Activated CD4-positive, alpha-beta T cell treated with anti-CD3 and anti-CD28 coated beads, Interleukin-10, Interleukin-2, amounts not matched to agents 100 ng/mL and 50 ng/mL, durations not matched to agents 16 hours and 8 hours (primary cell): ENCODE measurements at regions not wholly inside any gene's neighbourhood (a gene's known extent, or its start where the extent isn't known, plus 50 kb on each side); places are given as distances from the start of the nearest gene placed in this dataset.
"Not testable (repeated sequence)": the region's sequence is repeated elsewhere in the genome, so short reads cannot be mapped to it uniquely, and the experiment has no call there.

Experiments
- DNase-seq: peaks from one replicate; pipeline ENCODE4 v3.0.0-alpha.2; 2020

- no peak for DNase-seq
Measured at GRCh38 chr6:148602136-148602535, 144.7 kb upstream of the UST start.

GRCh38 chr6:148608199-148608951 is 138.5 kb upstream of the UST start:
- no peak for DNase-seq

GRCh38 chr6:148611213-148611612 is 135.6 kb upstream of the UST start:
- DNase-seq, result no peak

GRCh38 chr6:148612043-148612442 is 134.8 kb upstream of the UST start:
- DNase-seq, result no peak

- no peak for DNase-seq
Measured at GRCh38 chr6:148614602-148615001, 132.2 kb upstream of the UST start.

- no peak for DNase-seq
Measured at GRCh38 chr6:148616841-148617240, 130.0 kb upstream of the UST start.

- no peak for DNase-seq
Measured at GRCh38 chr6:148617530-148617929, 129.3 kb upstream of the UST start.

GRCh38 chr6:148619891-148620290 is 126.9 kb upstream of the UST start:
- no peak for DNase-seq

- DNase-seq, result peak; percentile 80
Measured at GRCh38 chr6:148620579-148621298, 126.1 kb upstream of the UST start.

- no peak for DNase-seq
Measured at GRCh38 chr6:148625609-148626008, 121.2 kb upstream of the UST start.

- no peak for DNase-seq
Measured at GRCh38 chr6:148628251-148628650, 118.6 kb upstream of the UST start.

- DNase-seq, result no peak
Measured at GRCh38 chr6:148629181-148629580, 117.6 kb upstream of the UST start.

- no peak for DNase-seq
Measured at GRCh38 chr6:148629592-148630465, 117.0 kb upstream of the UST start.

GRCh38 chr6:148635070-148635743 is 111.6 kb upstream of the UST start:
- no peak for DNase-seq

- DNase-seq, result not testable (repeated sequence)
Measured at GRCh38 chr6:148641836-148642235, 105.0 kb upstream of the UST start.

- DNase-seq, result not testable (repeated sequence)
Measured at GRCh38 chr6:148643208-148643607, 103.6 kb upstream of the UST start.

GRCh38 chr6:148645049-148645448 is 101.8 kb upstream of the UST start:
- DNase-seq, result not testable (repeated sequence)

- no peak for DNase-seq
Measured at GRCh38 chr6:148648754-148649453, 97.9 kb upstream of the UST start.

GRCh38 chr6:148649454-148649963 is 97.3 kb upstream of the UST start:
- no peak for DNase-seq

GRCh38 chr6:148650941-148651505 is 95.8 kb upstream of the UST start:
- no peak for DNase-seq

- no peak for DNase-seq
Measured at GRCh38 chr6:148652205-148652604, 94.6 kb upstream of the UST start.
